Skeletal muscle tissue (tissue), 3 donors: ENCODE measurements at regions not wholly inside any gene's neighbourhood (a gene's known extent, or its start where the extent isn't known, plus 50 kb on each side); places are given as distances from the start of the nearest gene placed in this dataset.

Source experiments
- H3K27ac ChIP-seq: one replicate; pipeline ENCODE4 v1.7.0; 2013; ENCODE audit warnings: mild to moderate bottlenecking, low read depth, low read length, inconsistent platforms
- H3K27me3 ChIP-seq, 3 donors: one replicate each; pipeline ENCODE4 v1.7.0; 2013; ENCODE audit warnings: low read length in 3 of 3; ENCODE audit not compliant: control insufficient read depth in 3 of 3, insufficient read depth in 3 of 3
- H3K36me3 ChIP-seq, 3 donors: one replicate each; pipeline ENCODE4 v1.7.0; 2013; ENCODE audit warnings: low read length in 3 of 3; ENCODE audit not compliant: control insufficient read depth in 3 of 3, insufficient read depth in 3 of 3
- H3K4me1 ChIP-seq, 3 donors: one replicate each; pipeline ENCODE4 v1.7.0; 2013; ENCODE audit warnings: low read length in 3 of 3, mild to moderate bottlenecking in 3 of 3; ENCODE audit not compliant: control insufficient read depth in 3 of 3, insufficient read depth in 3 of 3
- H3K4me3 ChIP-seq, 3 donors: one replicate each; pipeline ENCODE4 v1.7.0; 2013; ENCODE audit warnings: low read length in 3 of 3
- H3K9ac ChIP-seq, 3 donors: one replicate each; pipeline ENCODE4 v1.7.0; 2013; ENCODE audit warnings: low read length in 3 of 3, mild to moderate bottlenecking in 3 of 3, moderate library complexity in 2 of 3, low read depth in 1 of 3
- H3K9me3 ChIP-seq, 3 donors: one replicate each; pipeline ENCODE4 v1.7.0; 2013; ENCODE audit warnings: low read length in 3 of 3; ENCODE audit not compliant: control insufficient read depth in 3 of 3
- donor health status: Osteomylitis.

GRCh38 chr18:29883114-29883513 lies 1159.4 kb downstream of the DSC3 start:
- H3K4me3 ChIP-seq, result no peak overlapping the region
- no peaks in the 10 kb centered on the region for H3K36me3 ChIP-seq
- H3K4me1 ChIP-seq, result no peaks in the 10 kb centered on the region
- H3K27ac ChIP-seq, result no peak overlapping the region
- no peak overlapping the region for H3K9ac ChIP-seq
- H3K27me3 ChIP-seq, result no peaks in the 10 kb centered on the region
- H3K9me3 ChIP-seq, result no peaks in the 10 kb centered on the region

GRCh38 chr18:29882620-29883019 lies 1159.9 kb downstream of the DSC3 start:
- Histone ChIP-seq H3K4me3 (no peak overlapping the region), H3K4me1 (no peaks in the 10 kb centered on the region), H3K27ac (no peak overlapping the region), H3K9me3 (no peaks in the 10 kb centered on the region), H3K27me3 (no peaks in the 10 kb centered on the region), H3K9ac (no peak overlapping the region), H3K36me3 (no peaks in the 10 kb centered on the region)

- no peak overlapping the region for H3K27ac ChIP-seq
- no peak overlapping the region for H3K4me3 ChIP-seq
- no peaks in the 10 kb centered on the region for H3K27me3 ChIP-seq
- no peaks in the 10 kb centered on the region for H3K9me3 ChIP-seq
- H3K9ac ChIP-seq, result no peak overlapping the region
- no peaks in the 10 kb centered on the region for H3K4me1 ChIP-seq
- no peaks in the 10 kb centered on the region for H3K36me3 ChIP-seq
Observed at GRCh38 chr18:29879763-29880162, 1162.8 kb downstream of the DSC3 start.

- no peak overlapping the region for H3K4me3 ChIP-seq
- no peaks in the 10 kb centered on the region for H3K36me3 ChIP-seq
- H3K9me3 ChIP-seq, result no peaks in the 10 kb centered on the region
- H3K4me1 ChIP-seq, result no peaks in the 10 kb centered on the region
- no peaks in the 10 kb centered on the region for H3K27me3 ChIP-seq
- H3K27ac ChIP-seq, result no peak overlapping the region
- H3K9ac ChIP-seq, result no peak overlapping the region
Observed at GRCh38 chr18:29874519-29875098, 1167.9 kb downstream of the DSC3 start.

GRCh38 chr18:29873211-29873610 lies 1169.3 kb downstream of the DSC3 start:
- Histone ChIP-seq H3K27ac (no peak overlapping the region), H3K9ac (no peak overlapping the region), H3K27me3 (no peaks in the 10 kb centered on the region)

GRCh38 chr18:29871246-29871645 lies 1171.3 kb downstream of the DSC3 start:
- no peaks in the 10 kb centered on the region for H3K36me3 ChIP-seq
- no peaks in the 10 kb centered on the region for H3K27me3 ChIP-seq
- H3K4me1 ChIP-seq, result no peaks in the 10 kb centered on the region
- H3K9ac ChIP-seq, result no peak overlapping the region
- no peak overlapping the region for H3K4me3 ChIP-seq
- no peak overlapping the region for H3K27ac ChIP-seq
- H3K9me3 ChIP-seq, result no peaks in the 10 kb centered on the region

More at GRCh38 chr18:29873211-29873610, 1169.3 kb downstream of the DSC3 start:
- H3K4me1 ChIP-seq, result no peaks in the 10 kb centered on the region
- no peaks in the 10 kb centered on the region for H3K9me3 ChIP-seq
- no peak overlapping the region for H3K4me3 ChIP-seq
- H3K36me3 ChIP-seq, result no peaks in the 10 kb centered on the region

GRCh38 chr18:29862824-29863223 lies 1179.7 kb downstream of the DSC3 start:
- Histone ChIP-seq H3K9me3 (no peaks in the 10 kb centered on the region), H3K27ac (no peak overlapping the region), H3K36me3 (no peaks in the 10 kb centered on the region), H3K4me3 (no peak overlapping the region), H3K27me3 (no peaks in the 10 kb centered on the region), H3K4me1 (no peaks in the 10 kb centered on the region), H3K9ac (no peak overlapping the region)

- no peaks in the 10 kb centered on the region for H3K27me3 ChIP-seq
- H3K4me1 ChIP-seq, result no peaks in the 10 kb centered on the region
- H3K9me3 ChIP-seq, result no peaks in the 10 kb centered on the region
- H3K27ac ChIP-seq, result no peak overlapping the region
- H3K4me3 ChIP-seq, result no peak overlapping the region
- no peak overlapping the region for H3K9ac ChIP-seq
- H3K36me3 ChIP-seq, result no peaks in the 10 kb centered on the region
Observed at GRCh38 chr18:29855637-29856036, 1186.9 kb downstream of the DSC3 start.

GRCh38 chr18:29853126-29853525 lies 1189.4 kb downstream of the DSC3 start:
- Histone ChIP-seq H3K9me3 (no peaks in the 10 kb centered on the region), H3K27me3 (no peaks in the 10 kb centered on the region), H3K27ac (no peak overlapping the region), H3K9ac (no peak overlapping the region), H3K4me1 (no peaks in the 10 kb centered on the region), H3K36me3 (no peaks in the 10 kb centered on the region), H3K4me3 (no peak overlapping the region)

- Histone ChIP-seq H3K9ac (no peak overlapping the region), H3K27ac (no peak overlapping the region), H3K4me1 (no peaks in the 10 kb centered on the region), H3K27me3 (no peaks in the 10 kb centered on the region), H3K36me3 (no peaks in the 10 kb centered on the region), H3K4me3 (no peak overlapping the region), H3K9me3 (no peaks in the 10 kb centered on the region)
Observed at GRCh38 chr18:29849144-29849543, 1193.4 kb downstream of the DSC3 start.

GRCh38 chr18:29841631-29842030 lies 1200.9 kb downstream of the DSC3 start:
- H3K4me3 ChIP-seq, result no peak overlapping the region
- no peak overlapping the region for H3K9ac ChIP-seq
- H3K27me3 ChIP-seq, result no peaks in the 10 kb centered on the region
- no peak overlapping the region for H3K27ac ChIP-seq
- H3K36me3 ChIP-seq, result no peaks in the 10 kb centered on the region
- H3K9me3 ChIP-seq, result no peaks in the 10 kb centered on the region
- no peaks in the 10 kb centered on the region for H3K4me1 ChIP-seq
